SU-DHL-6 (cell line): ENCODE measurements at regions not wholly inside any gene's neighbourhood (a gene's known extent, or its start where the extent isn't known, plus 50 kb on each side); places are given as distances from the start of the nearest gene placed in this dataset.

Source experiments
- H2AFZ ChIP-seq: fragments of 200-600 bp; sonication (generic); 2 replicates; pipeline ENCODE4 v1.6.1; 2014; ENCODE audit warnings: low read depth, mild to moderate bottlenecking, moderate library complexity, mixed read lengths, antibody characterized with exemption, low read length; ENCODE audit not compliant: severe bottlenecking
- H3F3A ChIP-seq: fragments of 200-600 bp; shearing (Covaris generic); 2 replicates; pipeline ENCODE4 v1.6.0; 2016; ENCODE audit warnings: antibody characterized with exemption, mild to moderate bottlenecking; ENCODE audit not compliant: insufficient read depth
- H3K27ac ChIP-seq: fragments of 200-600 bp; sonication (generic); 2 replicates; pipeline ENCODE4 v1.5.1; 2016; ENCODE audit warnings: low read depth, mild to moderate bottlenecking, low read length, moderate library complexity, mixed read lengths
- H3K27me3 ChIP-seq: fragments of 200-600 bp; sonication (generic), shearing (Covaris generic); 2 replicates; pipeline ENCODE4 v1.6.0; 2014; ENCODE audit warnings: mild to moderate bottlenecking, low read length
- H3K36me3 ChIP-seq: fragments of 200-600 bp; sonication (generic); 2 replicates; pipeline ENCODE4 v1.6.1; 2014; ENCODE audit warnings: mild to moderate bottlenecking, low read length, mixed read lengths
- H3K4me2 ChIP-seq: fragments of 300-600, 200-600 bp; shearing (Covaris generic), sonication (generic); 2 replicates; pipeline ENCODE4 v1.6.0; 2014; ENCODE audit warnings: low read length, low read depth, mild to moderate bottlenecking; ENCODE audit not compliant: poor library complexity, severe bottlenecking
- H3K4me3 ChIP-seq: fragments of 200-600 bp; sonication (generic); 2 replicates; pipeline ENCODE4 v1.5.1; 2014; ENCODE audit warnings: antibody characterized with exemption, low read length, mild to moderate bottlenecking, mixed read lengths; ENCODE audit not compliant: insufficient read depth, poor library complexity, severe bottlenecking
- H3K79me2 ChIP-seq: fragments of 200-600 bp; sonication (generic); 2 replicates; pipeline ENCODE4 v1.6.1; 2014; ENCODE audit warnings: mild to moderate bottlenecking, low read length, moderate library complexity; ENCODE audit not compliant: insufficient read depth
- H3K9ac ChIP-seq: fragments of 200-600 bp; sonication (generic); 2 replicates; pipeline ENCODE4 v1.7.0; 2014; ENCODE audit warnings: mild to moderate bottlenecking, low read length
- H3K9me2 ChIP-seq: fragments of 200-600 bp; sonication (generic); replicated peaks from 2 replicates; pipeline ENCODE4 v1.6.1; 2014; ENCODE audit warnings: low read length; ENCODE audit not compliant: insufficient read depth
- H3K9me3 ChIP-seq: fragments of 200-600 bp; sonication (generic); 2 replicates; pipeline ENCODE4 v1.6.1; 2014; ENCODE audit warnings: low read length, mixed read lengths; ENCODE audit not compliant: insufficient read depth
- H4K20me1 ChIP-seq: fragments of 200-600 bp; sonication (generic); 2 replicates; pipeline ENCODE4 v1.6.1; 2014; ENCODE audit warnings: low read depth, mild to moderate bottlenecking, antibody characterized with exemption, low read length, moderate library complexity, mixed read lengths
- CTCF ChIP-seq: fragments of 200-600 bp; sonication (generic); IDR thresholded peaks from one replicate; pipeline ENCODE4 v1.5.1; 2017; ENCODE audit warnings: antibody characterized with exemption, mild to moderate bottlenecking, low read length, moderate library complexity; ENCODE audit not compliant: insufficient read depth, poor library complexity, severe bottlenecking
- EZH2phosphoT487 ChIP-seq: fragments of 200-600 bp; sonication (generic), shearing (Covaris generic); conservative IDR thresholded peaks from 2 replicates; pipeline ENCODE4 v1.6.1; 2018; ENCODE audit warnings: mild to moderate bottlenecking, antibody characterized with exemption, low read length, moderate library complexity, mixed read lengths

GRCh38 chr6:167409694-167410093, 84.8 kb downstream of the TTLL2 start:
- H4K20me1 ChIP-seq, result no peaks in the 10 kb centered on the region
- no peak overlapping the region for H2AFZ ChIP-seq
- H3K79me2 ChIP-seq, result no peaks in the 10 kb centered on the region
- no peak overlapping the region for H3K27ac ChIP-seq
- H3K27me3 ChIP-seq, result no peaks in the 10 kb centered on the region
- no peaks in the 10 kb centered on the region for H3K9me2 ChIP-seq
- H3F3A ChIP-seq, result no peaks in the 10 kb centered on the region
- no peak overlapping the region for H3K9ac ChIP-seq
- H3K36me3 ChIP-seq, result no peaks in the 10 kb centered on the region
- H3K9me3 ChIP-seq, result no peaks in the 10 kb centered on the region
- no peak overlapping the region for H3K4me2 ChIP-seq
- no peak for TF ChIP-seq EZH2phosphoT487
- TF ChIP-seq CTCF, result no peak
- H3K4me3 ChIP-seq, result no peak overlapping the region

- no peaks in the 10 kb centered on the region for H3K27me3 ChIP-seq
- TF ChIP-seq CTCF (no peak), EZH2phosphoT487 (no peak)
- H3K4me2 ChIP-seq, result no peak overlapping the region
- H3F3A ChIP-seq, result no peaks in the 10 kb centered on the region
- no peaks in the 10 kb centered on the region for H4K20me1 ChIP-seq
- no peaks in the 10 kb centered on the region for H3K79me2 ChIP-seq
- no peaks in the 10 kb centered on the region for H3K9me2 ChIP-seq
- H3K4me3 ChIP-seq, result no peak overlapping the region
- H3K9me3 ChIP-seq, result no peaks in the 10 kb centered on the region
- H3K9ac ChIP-seq, result no peak overlapping the region
- no peak overlapping the region for H3K27ac ChIP-seq
- no peak overlapping the region for H2AFZ ChIP-seq
- H3K36me3 ChIP-seq, result no peaks in the 10 kb centered on the region
Observed at GRCh38 chr6:167410462-167410861, 85.6 kb downstream of the TTLL2 start.

GRCh38 chr6:167412506-167412905, 87.6 kb downstream of the TTLL2 start:
- H4K20me1 ChIP-seq, result no peaks in the 10 kb centered on the region
- no peaks in the 10 kb centered on the region for H3K9me2 ChIP-seq
- no peak overlapping the region for H2AFZ ChIP-seq
- H3K4me2 ChIP-seq, result no peak overlapping the region
- no peak overlapping the region for H3K4me3 ChIP-seq
- H3K27me3 ChIP-seq, result no peaks in the 10 kb centered on the region
- no peaks in the 10 kb centered on the region for H3K9me3 ChIP-seq
- no peak overlapping the region for H3K27ac ChIP-seq
- H3K9ac ChIP-seq, result no peak overlapping the region
- H3K79me2 ChIP-seq, result no peaks in the 10 kb centered on the region
- no peaks in the 10 kb centered on the region for H3F3A ChIP-seq
- no peak for TF ChIP-seq CTCF
- H3K36me3 ChIP-seq, result no peaks in the 10 kb centered on the region
